HG03469 (cell line): ENCODE measurements at regions not wholly inside any gene's neighbourhood (a gene's known extent, or its start where the extent isn't known, plus 50 kb on each side); places are given as distances from the start of the nearest gene placed in this dataset.
"Not testable (repeated sequence)": the region's sequence is repeated elsewhere in the genome, so short reads cannot be mapped to it uniquely, and the experiment has no call there.

Experiments
- ATAC-seq: cut with Tn5 transposase; IDR thresholded peaks from one replicate; pipeline ENCODE4 v1.9.1; 2021; ENCODE audit warnings: mild to moderate bottlenecking, moderate library complexity, moderate number of reproducible peaks; ENCODE audit not compliant: unreplicated experiment

GRCh38 chr21:14687268-14687625, 141.1 kb upstream of the SAMSN1 start:
- peak; percentile 42 for ATAC-seq

GRCh38 chr21:14686466-14687267, 140.6 kb upstream of the SAMSN1 start:
- peak; percentile 42 for ATAC-seq

- no peak for ATAC-seq
Observed at GRCh38 chr21:14685568-14685967, 139.5 kb upstream of the SAMSN1 start.

- ATAC-seq, result no peak
Observed at GRCh38 chr21:14684071-14684470, 138.0 kb upstream of the SAMSN1 start.

GRCh38 chr21:14683063-14683462, 136.9 kb upstream of the SAMSN1 start:
- no peak for ATAC-seq

GRCh38 chr21:14678973-14679574, 133.0 kb upstream of the SAMSN1 start:
- ATAC-seq, result no peak

GRCh38 chr21:14677639-14678179, 131.6 kb upstream of the SAMSN1 start:
- ATAC-seq, result no peak

GRCh38 chr21:14677013-14677412, 130.9 kb upstream of the SAMSN1 start:
- no peak for ATAC-seq

GRCh38 chr21:14675774-14676530, 129.8 kb upstream of the SAMSN1 start:
- no peak for ATAC-seq

- no peak for ATAC-seq
Observed at GRCh38 chr21:14673649-14674048, 127.5 kb upstream of the SAMSN1 start.

- no peak for ATAC-seq
Observed at GRCh38 chr21:14672466-14672865, 126.4 kb upstream of the SAMSN1 start.

- no peak for ATAC-seq
Observed at GRCh38 chr21:14670409-14670808, 124.3 kb upstream of the SAMSN1 start.

- ATAC-seq, result not testable (repeated sequence)
Observed at GRCh38 chr21:14669092-14669491, 123.0 kb upstream of the SAMSN1 start.

GRCh38 chr21:14657241-14658008, 111.3 kb upstream of the SAMSN1 start:
- ATAC-seq, result no peak

GRCh38 chr21:14646893-14647292, 100.8 kb upstream of the SAMSN1 start:
- ATAC-seq, result no peak

- no peak for ATAC-seq
Observed at GRCh38 chr21:14645702-14646101, 99.6 kb upstream of the SAMSN1 start.

GRCh38 chr21:14632359-14632758, 86.2 kb upstream of the SAMSN1 start:
- ATAC-seq, result no peak

GRCh38 chr21:14630556-14631069, 84.5 kb upstream of the SAMSN1 start:
- ATAC-seq, result peak; percentile 65

GRCh38 chr21:14629461-14629860, 83.3 kb upstream of the SAMSN1 start:
- ATAC-seq, result no peak

GRCh38 chr21:14623079-14623478, 77.0 kb upstream of the SAMSN1 start:
- not testable (repeated sequence) for ATAC-seq

- ATAC-seq, result no peak
Observed at GRCh38 chr21:14620152-14620551, 74.0 kb upstream of the SAMSN1 start.
